GM23338 (cell line): ENCODE measurements at regions not wholly inside any gene's neighbourhood (a gene's known extent, or its start where the extent isn't known, plus 50 kb on each side); places are given as distances from the start of the nearest gene placed in this dataset.
"Not testable (repeated sequence)": the region's sequence is repeated elsewhere in the genome, so short reads cannot be mapped to it uniquely, and the experiment has no call there.

Experiments
- ATAC-seq: fragments of 200-7000 bp; cut with Tn5 transposase; 3 replicates; pipeline ENCODE4 v1.9.1; 2020
- DNase-seq: peaks from one replicate; pipeline ENCODE4 v3.0.0-alpha.2; 2015; ENCODE audit warnings: low spot score
- H2AFZ ChIP-seq: fragments of 200-600 bp; sonication (generic); 2 replicates; pipeline ENCODE4 v1.8.0; 2016; ENCODE audit warnings: antibody characterized with exemption, mild to moderate bottlenecking, moderate library complexity
- H3F3A ChIP-seq: fragments of 200-600 bp; sonication (generic); replicated peaks from 2 replicates; pipeline ENCODE4 v1.8.0; 2017; ENCODE audit warnings: antibody characterized with exemption, mixed run types, low read depth
- H3K27ac ChIP-seq: fragments of 200-600 bp; sonication (generic); 2 replicates; pipeline ENCODE4 v1.6.1; 2016; ENCODE audit warnings: low read depth
- H3K27me3 ChIP-seq: fragments of 200-600 bp; sonication (generic); 2 replicates; pipeline ENCODE4 v1.8.0; 2016; ENCODE audit warnings: mild to moderate bottlenecking, mixed run types, moderate library complexity; ENCODE audit not compliant: insufficient read depth
- H3K36me3 ChIP-seq: fragments of 200-600 bp; sonication (generic); 2 replicates; pipeline ENCODE4 v1.8.0; 2016; ENCODE audit warnings: mild to moderate bottlenecking; ENCODE audit not compliant: insufficient read depth
- H3K4me1 ChIP-seq: fragments of 200-600 bp; sonication (generic); 2 replicates; pipeline ENCODE4 v1.8.0; 2016; ENCODE audit warnings: mild to moderate bottlenecking, moderate library complexity; ENCODE audit not compliant: insufficient read depth
- H3K4me2 ChIP-seq: fragments of 200-600 bp; sonication (generic); 2 replicates; pipeline ENCODE4 v1.7.1; 2017; ENCODE audit warnings: mixed run types
- H3K4me3 ChIP-seq: fragments of 200-600 bp; sonication (generic); 2 replicates; pipeline ENCODE4 v1.6.1; 2016; ENCODE audit warnings: mixed run types
- H3K79me2 ChIP-seq: fragments of 200-600 bp; sonication (generic); replicated peaks from 2 replicates; pipeline ENCODE4 v1.8.0; 2017; ENCODE audit warnings: mild to moderate bottlenecking; ENCODE audit not compliant: insufficient read depth
- H3K9me2 ChIP-seq: fragments of 200-600 bp; sonication (generic); 2 replicates; pipeline ENCODE4 v1.8.0; 2017; ENCODE audit not compliant: insufficient read depth
- H4K20me1 ChIP-seq: fragments of 200-600 bp; sonication (generic); replicated peaks from 2 replicates; pipeline ENCODE4 v1.8.0; 2017; ENCODE audit warnings: mild to moderate bottlenecking; ENCODE audit not compliant: insufficient read depth
- H3K27ac Mint-ChIP-seq: 2 replicates; pipeline ENCODE4 v1.8.0; 2020; ENCODE audit warnings: inconsistent platforms, mild to moderate bottlenecking, moderate library complexity, mixed read lengths
- H3K27me3 Mint-ChIP-seq: 3 replicates; pipeline ENCODE4 v1.8.0; 2022; ENCODE audit warnings: low read depth, mild to moderate bottlenecking, moderate library complexity, mixed read lengths, inconsistent platforms; ENCODE audit not compliant: insufficient read depth, poor library complexity
- H3K36me3 Mint-ChIP-seq: 3 replicates; pipeline ENCODE4 v1.8.0; 2021; ENCODE audit warnings: low read depth, mild to moderate bottlenecking, inconsistent platforms, moderate library complexity, mixed read lengths
- H3K4me1 Mint-ChIP-seq: 3 replicates; pipeline ENCODE4 v1.8.0; 2020; ENCODE audit warnings: mild to moderate bottlenecking, inconsistent platforms, mixed read lengths
- H3K4me3 Mint-ChIP-seq: 3 replicates; pipeline ENCODE4 v1.8.0; 2021; ENCODE audit warnings: moderate library complexity, mild to moderate bottlenecking, inconsistent platforms, mixed read lengths
- H3K9me3 Mint-ChIP-seq: 3 replicates; pipeline ENCODE4 v1.8.0; 2020; ENCODE audit warnings: moderate library complexity, mild to moderate bottlenecking, inconsistent platforms, mixed read lengths
- CREB1 ChIP-seq: fragments of 250-450 bp; sonication (Bioruptor Pico); IDR thresholded peaks from 2 replicates; pipeline ENCODE4 v1.5.0; 2020; ENCODE audit warnings: low read depth, mild to moderate bottlenecking, moderate library complexity
- JUNB ChIP-seq: IDR thresholded peaks from one replicate; pipeline ENCODE4 v1.6.1; 2016; ENCODE audit warnings: antibody characterized with exemption; ENCODE audit not compliant: unreplicated experiment
- NANOG ChIP-seq: IDR thresholded peaks from 2 replicates; pipeline ENCODE4 v1.6.1; 2016; ENCODE audit warnings: antibody characterized with exemption, borderline replicate concordance
- POLR2AphosphoS5 ChIP-seq: IDR thresholded peaks from 2 replicates; pipeline ENCODE4 v1.6.1; 2016; ENCODE audit warnings: antibody characterized with exemption, low read depth
- REST ChIP-seq: IDR thresholded peaks from one replicate; pipeline ENCODE4 v1.6.1; 2018; ENCODE audit warnings: antibody characterized with exemption; ENCODE audit not compliant: unreplicated experiment
- STAT1 ChIP-seq: IDR thresholded peaks from one replicate; pipeline ENCODE4 v1.6.1; 2016; ENCODE audit warnings: antibody characterized with exemption; ENCODE audit not compliant: unreplicated experiment
- ZNF114 ChIP-seq: fragments of 250-450 bp; sonication (Bioruptor Pico); IDR thresholded peaks from 2 replicates; pipeline ENCODE4 v1.5.0; 2020; ENCODE audit warnings: mild to moderate bottlenecking, moderate library complexity
- ZNF462 ChIP-seq: fragments of 250-450 bp; sonication (Bioruptor Pico); IDR thresholded peaks from 2 replicates; pipeline ENCODE4 v1.5.0; 2020; ENCODE audit warnings: mild to moderate bottlenecking, moderate library complexity

GRCh38 chr10:27379041-27379440, 125.1 kb upstream of the RAB18 start:
- not testable (repeated sequence) for H3F3A ChIP-seq, H3K9me3 Mint-ChIP-seq, H3K4me1 ChIP-seq, H3K27ac ChIP-seq, H3K4me2 ChIP-seq, H3K9me2 ChIP-seq, H3K4me3 ChIP-seq, H3K36me3 Mint-ChIP-seq, H3K27me3 Mint-ChIP-seq, H3K27ac Mint-ChIP-seq, DNase-seq, H3K4me3 Mint-ChIP-seq, H3K4me1 Mint-ChIP-seq, H3K79me2 ChIP-seq, H2AFZ ChIP-seq, H4K20me1 ChIP-seq, H3K36me3 ChIP-seq, ATAC-seq, H3K27me3 ChIP-seq

GRCh38 chr10:27373566-27374160, 130.4 kb upstream of the RAB18 start:
- no peak for ATAC-seq
- no peaks in the 10 kb centered on the region for H3K79me2 ChIP-seq
- peak overlapping the region; percentile 52 for H2AFZ ChIP-seq
- H3K27me3 Mint-ChIP-seq: peaks cover 3% of the 10 kb centered on the region
- H3K4me2 ChIP-seq: no peak overlapping the region
- no peaks in the 10 kb centered on the region for H3K36me3 Mint-ChIP-seq
- TF ChIP-seq JUNB: no peak
- no peak for TF ChIP-seq CREB1 (CRISPR knock-in tag)
- TF ChIP-seq ZNF114 (CRISPR knock-in tag): no peak
- TF ChIP-seq POLR2AphosphoS5: no peak
- no peak for TF ChIP-seq REST
- TF ChIP-seq STAT1: no peak
- no peak for TF ChIP-seq NANOG
- TF ChIP-seq ZNF462 (CRISPR knock-in tag): no peak
- no peaks in the 10 kb centered on the region for H3K36me3 ChIP-seq
- H4K20me1 ChIP-seq: no peaks in the 10 kb centered on the region
- H3F3A ChIP-seq: no peaks in the 10 kb centered on the region
- no peak overlapping the region for H3K4me3 Mint-ChIP-seq
- H3K9me3 Mint-ChIP-seq: no peaks in the 10 kb centered on the region
- no peak overlapping the region for H3K27ac Mint-ChIP-seq
- no peaks in the 10 kb centered on the region for H3K4me1 Mint-ChIP-seq
- H3K27ac ChIP-seq: no peak overlapping the region
- H3K4me1 ChIP-seq: no peaks in the 10 kb centered on the region
- DNase-seq: no peak
- no peaks in the 10 kb centered on the region for H3K27me3 ChIP-seq
- H3K4me3 ChIP-seq: no peak overlapping the region
- H3K9me2 ChIP-seq: no peaks in the 10 kb centered on the region
